ENCODE measurements at regions not wholly inside any gene's neighbourhood (a gene's known extent, or its start where the extent isn't known, plus 50 kb on each side); places are given as distances from the start of the nearest gene placed in this dataset.

- TF ChIP-seq JUND (IDR thresholded peaks at IDR 0.05), result no peak
- TF ChIP-seq CTCF (IDR thresholded peaks at IDR 0.05), result no peak
- no peak for TF ChIP-seq CHD2 (IDR thresholded peaks at IDR 0.05; ENCODE audit: low read length, partially characterized antibody)
- no peak for TF ChIP-seq MXI1 (IDR thresholded peaks at IDR 0.05; ENCODE audit: low read depth, low read length)
- TF ChIP-seq FOXM1 (IDR thresholded peaks at IDR 0.05; ENCODE audit: low read depth), result no peak
These were observed 108.3 kb upstream of the HMGA2 start for GRCh38 chr12:65715961-65716360.

Measured in SK-N-SH (cell line).